T-cell (primary cell): ENCODE measurements at regions not wholly inside any gene's neighbourhood (a gene's known extent, or its start where the extent isn't known, plus 50 kb on each side); places are given as distances from the start of the nearest gene placed in this dataset.

Source experiments
- ATAC-seq, 4 experiments: fragments of 200-7000 bp in 3 of 4; fragments of 150-1000 bp in 1 of 4; cut with Tn5 transposase; replicated peaks in 1 of 4; 1 replicate in 3 of 4; 2 replicates in 1 of 4; pipeline ENCODE4 v1.10.0; 2021; ENCODE audit warnings: moderate library complexity in 3 of 4, mild to moderate bottlenecking in 2 of 4, moderate number of reproducible peaks in 1 of 4
- CTCF ChIA-PET, 2 donors: fragments of 300-600 bp; sonication (Branson Sonifier 250); formaldehyde crosslinking; loops; one replicate each; lab custom pipeline; 2022; ENCODE audit warnings: antibody characterized with exemption in 2 of 2; lab: Charles Lee
- POLR2A ChIA-PET, 2 donors: fragments of 300-600 bp; sonication (Branson Sonifier 250); formaldehyde crosslinking; loops; one replicate each; lab custom pipeline; 2022; ENCODE audit warnings: antibody characterized with exemption in 2 of 2; lab: Charles Lee
- DNase-seq, 35 experiments: peaks; one replicate each; pipeline versions ENCODE4 v3.0.0 to v3.0.0-alpha.2; 2013 to 2023
- H3K27ac ChIP-seq: one replicate; pipeline ENCODE4 v1.5.1; 2013; ENCODE audit warnings: low read length
- H3K27me3 ChIP-seq, 2 experiments: replicated peaks in 1 of 2; 1 replicate in 1 of 2; 2 replicates in 1 of 2; pipeline versions ENCODE4 v1.6.1 to v1.7.0; 2013; ENCODE audit warnings: low read length in 1 of 2, mixed read lengths in 1 of 2; ENCODE audit not compliant: control insufficient read depth in 2 of 2, insufficient read depth in 2 of 2; ENCODE audit errors: extremely low read depth in 1 of 2
- H3K36me3 ChIP-seq, 2 donors: 1 replicate in 1 of 2; 2 replicates in 1 of 2; pipeline versions ENCODE4 v1.6.1 to v1.7.0; 2013; ENCODE audit warnings: low read length in 1 of 2; ENCODE audit not compliant: control insufficient read depth in 2 of 2, insufficient read depth in 1 of 2; ENCODE audit errors: extremely low read depth in 1 of 2
- H3K4me1 ChIP-seq, 2 experiments: 1 replicate in 1 of 2; 2 replicates in 1 of 2; pipeline versions ENCODE4 v1.6.1 to v1.7.0; 2013; ENCODE audit warnings: low read length in 2 of 2, mixed read lengths in 1 of 2; ENCODE audit not compliant: insufficient read depth in 2 of 2, control insufficient read depth in 1 of 2; ENCODE audit errors: extremely low read depth in 1 of 2
- H3K4me3 ChIP-seq, 2 donors: 1 replicate in 1 of 2; 2 replicates in 1 of 2; pipeline versions ENCODE4 v1.5.1 to v1.7.0; 2013; ENCODE audit warnings: mild to moderate bottlenecking in 2 of 2, low read length in 1 of 2, moderate library complexity in 1 of 2; ENCODE audit not compliant: control insufficient read depth in 1 of 2; ENCODE audit errors: extremely low read depth in 1 of 2
- H3K9me3 ChIP-seq: 2 replicates; pipeline ENCODE4 v1.7.0; 2013
- H3K27ac Mint-ChIP-seq, 2 donors: one replicate each; pipeline ENCODE4 v1.8.0; 2020 to 2021; ENCODE audit warnings: mild to moderate bottlenecking in 2 of 2, mixed read lengths in 2 of 2
- H3K27me3 Mint-ChIP-seq, 2 donors: one replicate each; pipeline ENCODE4 v1.8.0; 2021 to 2022; ENCODE audit warnings: mixed read lengths in 2 of 2
- H3K36me3 Mint-ChIP-seq: one replicate; pipeline ENCODE4 v1.8.0; 2021; ENCODE audit warnings: mixed read lengths
- H3K4me1 Mint-ChIP-seq, 3 donors: one replicate each; pipeline ENCODE4 v1.8.0; 2020 to 2022; ENCODE audit warnings: mixed read lengths in 3 of 3, mild to moderate bottlenecking in 1 of 3
- H3K4me3 Mint-ChIP-seq, 3 donors: one replicate each; pipeline ENCODE4 v1.8.0; 2020 to 2022; ENCODE audit warnings: mild to moderate bottlenecking in 3 of 3, mixed read lengths in 3 of 3, moderate library complexity in 3 of 3
- H3K9me3 Mint-ChIP-seq, 3 donors: one replicate each; pipeline ENCODE4 v1.8.0; 2020 to 2022; ENCODE audit warnings: mixed read lengths in 3 of 3
- WGBS: methylation state at CpG from one replicate; pipeline ENCODE4 v1.1.5; 2013; ENCODE audit warnings: missing lambda C conversion rate; ENCODE audit not compliant: insufficient coverage; 5-methylcytosine and 5-hydroxymethylcytosine counted together

DNA sequence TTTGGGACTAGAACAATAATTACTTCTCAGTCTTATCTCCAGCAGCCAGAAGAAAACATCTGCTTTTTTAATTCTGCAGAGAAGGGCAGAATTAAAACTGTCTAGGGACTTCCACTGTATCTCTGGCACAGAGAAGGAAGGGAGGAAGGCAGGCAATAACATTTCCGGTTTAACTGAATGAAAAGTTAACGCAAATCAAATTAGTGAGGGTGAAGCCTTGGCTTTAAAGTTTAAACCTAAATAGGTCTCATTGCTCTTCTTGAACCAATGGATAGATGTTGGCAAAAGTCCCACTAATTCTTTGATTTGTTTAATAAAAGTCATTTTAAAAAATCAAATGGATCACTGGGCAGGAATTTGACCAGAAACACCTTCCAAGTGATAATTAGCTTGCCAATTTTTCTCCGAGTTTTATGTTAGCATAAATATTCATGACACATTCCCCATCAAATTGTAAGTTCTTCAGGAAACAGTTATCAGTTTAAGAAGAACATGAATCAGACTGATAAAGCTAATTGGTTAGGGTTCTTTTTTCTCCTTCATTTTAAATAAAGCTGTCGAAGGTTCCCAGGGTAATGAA is 181.9 kb downstream of the SLC15A5 start:
- POLR2A ChIA-PET: no interaction called here
- no peaks in the 10 kb centered on the region for H3K36me3 Mint-ChIP-seq

DNA sequence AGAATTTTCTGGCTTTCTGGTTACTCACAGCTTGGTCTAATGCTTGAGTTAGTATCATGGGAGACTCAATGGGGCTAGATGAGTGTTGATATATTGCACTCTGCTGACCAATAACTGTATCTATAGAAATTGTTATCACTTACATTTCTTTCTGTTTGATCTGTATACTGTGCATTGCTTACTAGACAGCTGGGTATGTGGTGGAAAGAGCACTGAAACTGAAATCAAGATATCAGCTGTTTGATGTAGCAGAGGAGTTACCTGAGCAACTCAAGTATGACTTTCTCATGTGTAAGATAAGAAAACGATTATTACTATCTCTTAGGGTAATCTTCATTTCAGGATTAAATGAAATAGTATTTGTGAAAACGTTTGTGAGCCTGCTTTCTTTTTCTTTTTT is 183.0 kb downstream of the SLC15A5 start:
- no peak overlapping the region for H3K27ac Mint-ChIP-seq
- POLR2A ChIA-PET: no interaction called here

More for the DNA sequence above, 181.9 kb downstream of the SLC15A5 start:
- no peaks in the 10 kb centered on the region for H3K27me3 ChIP-seq
- CTCF ChIA-PET: no interaction called here
- H3K27ac ChIP-seq: no peak overlapping the region
- Mint-ChIP-seq H3K27me3 (no peaks in the 10 kb centered on the region), H3K9me3 (peaks cover 0 to 4% (median 0%) of the 10 kb centered on the region in 3 donors), H3K4me1 (no peaks in the 10 kb centered on the region), H3K4me3 (no peak overlapping the region), H3K27ac (no peak overlapping the region)
- H3K4me1 ChIP-seq: no peaks in the 10 kb centered on the region
- DNase-seq: no peak
- 69% methylated on average over 2 of the region's 4 CpGs for whole genome bisulfite sequencing
- H3K36me3 ChIP-seq: no peaks in the 10 kb centered on the region
- H3K4me3 ChIP-seq: no peak overlapping the region
- no peak for ATAC-seq
- no peaks in the 10 kb centered on the region for H3K9me3 ChIP-seq

DNA sequence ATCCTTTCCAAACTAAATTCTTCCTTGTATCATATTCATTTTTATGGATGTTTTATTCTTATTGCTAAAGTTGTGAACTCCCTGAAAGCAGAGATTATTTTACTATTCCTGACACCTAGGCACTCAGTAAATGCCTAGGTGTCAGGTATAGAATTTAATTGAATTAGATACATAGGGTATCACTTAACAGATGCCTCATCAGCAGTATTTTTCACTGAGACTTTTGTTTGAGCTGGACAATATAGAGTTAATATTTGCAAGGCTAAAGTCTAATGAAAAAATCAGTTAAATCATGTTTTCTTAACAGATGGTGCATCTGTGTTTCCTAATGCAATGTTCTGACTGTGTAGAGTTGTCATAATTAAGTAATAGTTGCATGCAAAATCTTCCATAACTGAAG is 182.7 kb downstream of the DERA start:
- H3K4me1 ChIP-seq: no peaks in the 10 kb centered on the region
- no peak overlapping the region for H3K4me3 ChIP-seq
- Mint-ChIP-seq H3K27ac (no peak overlapping the region), H3K9me3 (peaks cover 0 to 4% (median 0%) of the 10 kb centered on the region in 3 donors), H3K36me3 (no peaks in the 10 kb centered on the region), H3K4me1 (no peaks in the 10 kb centered on the region), H3K27me3 (no peaks in the 10 kb centered on the region), H3K4me3 (no peak overlapping the region)
- CTCF ChIA-PET: no interaction called here
- no peak for ATAC-seq
- H3K9me3 ChIP-seq: no peaks in the 10 kb centered on the region
- POLR2A ChIA-PET: no interaction called here
- H3K36me3 ChIP-seq: no peaks in the 10 kb centered on the region
- no peak overlapping the region for H3K27ac ChIP-seq
- no peak for DNase-seq
- H3K27me3 ChIP-seq: no peaks in the 10 kb centered on the region

More for the DNA sequence above, 183.0 kb downstream of the SLC15A5 start:
- 50% methylated on average over 1 of the region's 2 CpGs for WGBS
- no peaks in the 10 kb centered on the region for H3K36me3 ChIP-seq
- Mint-ChIP-seq H3K4me3 (no peak overlapping the region), H3K9me3 (peaks cover 0 to 4% (median 0%) of the 10 kb centered on the region in 3 donors), H3K27me3 (no peaks in the 10 kb centered on the region), H3K4me1 (no peaks in the 10 kb centered on the region), H3K36me3 (no peaks in the 10 kb centered on the region)
- H3K27ac ChIP-seq: no peak overlapping the region
- H3K4me3 ChIP-seq: no peak overlapping the region
- ATAC-seq (no peak), DNase-seq (no peak)
- no peaks in the 10 kb centered on the region for H3K9me3 ChIP-seq
- no peaks in the 10 kb centered on the region for H3K4me1 ChIP-seq
- H3K27me3 ChIP-seq: no peaks in the 10 kb centered on the region
- CTCF ChIA-PET: no interaction called here

DNA sequence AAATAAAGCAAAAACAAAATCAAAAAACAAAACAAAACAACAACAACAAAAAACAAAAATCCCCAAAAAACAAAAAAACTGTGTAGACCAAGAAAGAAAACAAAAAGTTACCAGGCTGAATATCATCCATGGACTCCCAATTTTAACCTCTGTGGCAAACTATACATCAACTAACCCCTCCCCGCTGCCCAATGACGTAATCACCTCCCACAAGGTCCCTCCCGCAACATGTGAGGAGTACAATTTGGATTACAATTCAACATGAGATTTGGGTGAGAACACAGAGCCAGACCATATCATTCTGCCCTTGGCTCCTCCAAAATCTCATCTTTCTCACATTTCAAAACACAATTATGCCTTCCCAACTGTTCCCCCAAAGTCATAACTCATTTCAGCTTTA is 179.8 kb downstream of the DERA start:
- DNase-seq (no peak), ATAC-seq (no peak)
- Histone ChIP-seq H3K36me3 (no peaks in the 10 kb centered on the region), H3K4me1 (no peaks in the 10 kb centered on the region), H3K4me3 (no peak overlapping the region), H3K27me3 (no peaks in the 10 kb centered on the region), H3K27ac (no peak overlapping the region), H3K9me3 (no peaks in the 10 kb centered on the region)
- ChIA-PET CTCF (no interaction called here), POLR2A (no interaction called here)
- Mint-ChIP-seq H3K4me3 (no peak overlapping the region), H3K36me3 (no peaks in the 10 kb centered on the region), H3K27me3 (no peaks in the 10 kb centered on the region), H3K9me3 (peaks cover 0 to 4% (median 0%) of the 10 kb centered on the region in 3 donors), H3K27ac (no peak overlapping the region), H3K4me1 (no peaks in the 10 kb centered on the region)
- no CpG with 5 or more reads among the region's 3 CpGs for WGBS

DNA sequence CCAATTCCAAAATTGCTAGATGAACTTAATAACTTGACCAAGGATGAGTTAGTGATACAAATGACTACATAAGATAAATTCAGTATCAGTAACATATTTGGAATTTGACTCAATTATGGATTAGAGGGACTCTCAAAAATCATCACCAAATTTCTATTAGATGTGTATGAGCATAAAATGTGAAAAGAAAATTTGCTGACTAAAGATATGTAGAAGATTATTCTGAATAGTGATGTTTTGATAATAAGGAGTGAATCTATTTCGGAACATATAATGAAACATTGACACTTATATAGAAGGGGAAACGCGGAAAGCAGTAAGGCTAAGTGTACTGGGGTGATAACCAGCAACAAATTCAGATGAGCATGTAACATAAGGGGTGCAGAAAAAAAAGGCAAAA is 177.3 kb downstream of the DERA start:
- Mint-ChIP-seq H3K27ac (no peak overlapping the region), H3K4me1 (no peaks in the 10 kb centered on the region), H3K4me3 (no peak overlapping the region), H3K27me3 (no peaks in the 10 kb centered on the region), H3K9me3 (peaks cover 0 to 4% (median 0%) of the 10 kb centered on the region in 3 donors), H3K36me3 (no peaks in the 10 kb centered on the region)
- Histone ChIP-seq H3K4me1 (no peaks in the 10 kb centered on the region), H3K36me3 (no peaks in the 10 kb centered on the region), H3K9me3 (no peaks in the 10 kb centered on the region), H3K27me3 (no peaks in the 10 kb centered on the region), H3K27ac (no peak overlapping the region), H3K4me3 (no peak overlapping the region)
- WGBS: no CpG with 5 or more reads among the region's 3 CpGs
- ChIA-PET POLR2A (no interaction called here), CTCF (no interaction called here)
- DNase-seq (no peak), ATAC-seq (no peak)
